ENCODE measurements at regions not wholly inside any gene's neighbourhood (a gene's known extent, or its start where the extent isn't known, plus 50 kb on each side); places are given as distances from the start of the nearest gene placed in this dataset.
A peak's percentile ranks its signal among the peaks of the same experiment; 100 is the strongest.
"Not testable (repeated sequence)": the region's sequence is repeated elsewhere in the genome, so short reads cannot be mapped to it uniquely, and the experiment has no call there.

DNA sequence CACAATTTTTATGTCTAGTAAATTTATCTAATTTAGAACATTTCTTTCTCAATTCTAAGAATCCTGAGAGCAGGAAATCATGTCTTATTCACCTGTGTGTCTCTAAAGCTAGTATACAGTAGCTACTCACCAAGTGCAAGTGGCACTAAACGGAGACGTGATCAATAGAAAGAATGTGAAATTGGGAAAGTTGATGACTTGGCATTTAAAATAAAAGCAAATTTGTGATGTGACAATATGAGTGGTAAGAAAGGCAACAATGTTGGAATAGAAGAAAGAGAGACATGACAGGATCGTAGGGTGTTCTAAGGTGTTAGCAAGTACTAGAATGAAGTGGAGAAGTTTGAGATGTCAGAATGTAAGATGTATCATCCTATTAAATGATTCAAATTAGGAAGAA lies 725.9 kb downstream of the BCKDHB start:
- H3K4me3 ChIP-seq = no peak overlapping the region
- no peak for TF ChIP-seq EZH2phosphoT487 (IDR thresholded peaks at IDR 0.05; ENCODE audit: insufficient read depth, low read depth)
- TF ChIP-seq EZH2 (IDR thresholded peaks at IDR 0.05; ENCODE audit: insufficient read depth, poor library complexity, severe bottlenecking) = no peak
- DNase-seq = no peak
- no peak overlapping the region for H2AFZ ChIP-seq
- H3K9me2 ChIP-seq (ENCODE audit: insufficient read depth) = no peaks in the 10 kb centered on the region
- no peaks in the 10 kb centered on the region for H3K36me3 ChIP-seq (ENCODE audit: low read depth)
- no peaks in the 10 kb centered on the region for H3K79me2 ChIP-seq (ENCODE audit: insufficient read depth)
- H3K4me1 ChIP-seq (ENCODE audit: insufficient read depth) = no peaks in the 10 kb centered on the region
- H4K20me1 ChIP-seq (ENCODE audit: insufficient read depth) = no peaks in the 10 kb centered on the region
- WGBS, 2 experiments (ENCODE audit: low coverage in 1 of 2, low lambda C conversion rate in 2 of 2, missing lambda C conversion rate in 2 of 2) = 80 to 87% methylated on average over 3 of the region's 3 CpGs
- H3K4me2 ChIP-seq (ENCODE audit: unreplicated experiment) = no peak overlapping the region
- H3K9ac ChIP-seq = no peak overlapping the region
- no peaks in the 10 kb centered on the region for H3F3A ChIP-seq (ENCODE audit: insufficient read depth)
- no peaks in the 10 kb centered on the region for H3K9me3 ChIP-seq (ENCODE audit: low read depth)
- no peaks in the 10 kb centered on the region for H3K27me3 ChIP-seq (replicated peaks; ENCODE audit: insufficient read depth)
- H3K27ac ChIP-seq = no peak overlapping the region
- in situ Hi-C loops (cut with MboI) = no loop called here

DNA sequence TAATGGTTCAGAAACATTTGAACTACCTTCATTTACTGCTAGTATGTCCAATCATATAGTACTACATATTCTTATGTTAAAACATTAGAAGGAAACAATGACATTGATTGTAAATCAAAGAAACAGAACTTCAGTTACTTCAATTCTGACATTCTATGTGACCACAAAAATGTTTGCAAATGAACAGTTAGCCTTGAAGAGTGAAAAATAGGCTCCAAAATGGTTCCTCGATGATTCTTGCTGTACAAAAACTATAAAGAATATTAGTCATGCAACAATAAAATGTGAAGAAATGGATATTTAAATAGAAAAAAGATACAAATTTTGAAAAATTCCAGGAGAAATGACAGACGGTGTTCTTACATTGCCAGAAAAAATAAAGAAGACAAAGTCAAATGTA lies 686.9 kb downstream of the BCKDHB start:
- H3K27me3 ChIP-seq (replicated peaks; ENCODE audit: insufficient read depth) = no peaks in the 10 kb centered on the region
- no peak for DNase-seq
- H4K20me1 ChIP-seq (ENCODE audit: insufficient read depth) = no peaks in the 10 kb centered on the region
- peaks cover 11% of the 10 kb centered on the region; the same call in 1 of the 2 replicates for H3F3A ChIP-seq (ENCODE audit: insufficient read depth)
- H2AFZ ChIP-seq = no peak overlapping the region
- no peaks in the 10 kb centered on the region for H3K79me2 ChIP-seq (ENCODE audit: insufficient read depth)
- in situ Hi-C loops (cut with MboI) = no loop called here
- H3K9me3 ChIP-seq (ENCODE audit: low read depth) = no peaks in the 10 kb centered on the region
- peaks cover 13% of the 10 kb centered on the region for H3K4me1 ChIP-seq (ENCODE audit: insufficient read depth)
- H3K4me3 ChIP-seq = no peak overlapping the region
- no peak overlapping the region for H3K27ac ChIP-seq
- H3K9me2 ChIP-seq (ENCODE audit: insufficient read depth) = no peaks in the 10 kb centered on the region
- no peaks in the 10 kb centered on the region for H3K36me3 ChIP-seq (ENCODE audit: low read depth)
- TF ChIP-seq EZH2 (IDR thresholded peaks at IDR 0.05; ENCODE audit: insufficient read depth, poor library complexity, severe bottlenecking) (no peak), EZH2phosphoT487 (IDR thresholded peaks at IDR 0.05; ENCODE audit: insufficient read depth, low read depth) (no peak)
- WGBS, 2 experiments (ENCODE audit: low coverage in 1 of 2, low lambda C conversion rate in 2 of 2, missing lambda C conversion rate in 2 of 2) = 82 to 85% methylated on average over 2 of the region's 2 CpGs
- no peak overlapping the region for H3K4me2 ChIP-seq (ENCODE audit: unreplicated experiment)
- no peak overlapping the region for H3K9ac ChIP-seq

DNA sequence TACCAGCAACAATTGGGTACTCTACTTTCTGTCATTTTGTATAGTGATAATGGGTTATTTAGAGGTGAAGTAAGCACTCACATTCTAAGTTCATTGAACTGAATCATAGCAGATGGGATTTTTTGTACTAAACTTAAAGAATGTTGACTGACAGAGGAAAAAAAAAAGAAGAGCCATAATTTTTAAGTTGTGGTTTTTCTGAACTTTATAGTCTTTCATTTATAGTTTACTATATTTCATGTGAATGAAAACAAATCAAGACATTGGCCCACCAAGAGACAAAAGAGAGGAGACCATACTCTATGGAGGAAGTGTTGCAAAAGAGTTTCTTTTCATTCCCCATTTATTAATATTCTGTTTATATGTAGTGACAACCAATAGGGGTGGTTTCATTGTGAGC lies 685.7 kb downstream of the BCKDHB start:
- Histone ChIP-seq H3K79me2 (ENCODE audit: insufficient read depth) (no peaks in the 10 kb centered on the region), H3K27me3 (replicated peaks; ENCODE audit: insufficient read depth) (no peaks in the 10 kb centered on the region), H3K4me3 (no peak overlapping the region), H4K20me1 (ENCODE audit: insufficient read depth) (no peaks in the 10 kb centered on the region), H2AFZ (no peak overlapping the region), H3K4me2 (ENCODE audit: unreplicated experiment) (no peak overlapping the region), H3K9me2 (ENCODE audit: insufficient read depth) (no peaks in the 10 kb centered on the region), H3K27ac (no peak overlapping the region), H3K9me3 (ENCODE audit: low read depth) (no peaks in the 10 kb centered on the region), H3F3A (ENCODE audit: insufficient read depth) (peaks cover 11% of the 10 kb centered on the region; the same call in 1 of the 2 replicates), H3K36me3 (ENCODE audit: low read depth) (no peaks in the 10 kb centered on the region), H3K4me1 (ENCODE audit: insufficient read depth) (peaks cover 13% of the 10 kb centered on the region), H3K9ac (no peak overlapping the region)
- in situ Hi-C loops (cut with MboI) = no loop called here
- no peak for DNase-seq
- TF ChIP-seq EZH2 (IDR thresholded peaks at IDR 0.05; ENCODE audit: insufficient read depth, poor library complexity, severe bottlenecking) = no peak
- TF ChIP-seq EZH2phosphoT487 (IDR thresholded peaks at IDR 0.05; ENCODE audit: insufficient read depth, low read depth) = no peak

DNA sequence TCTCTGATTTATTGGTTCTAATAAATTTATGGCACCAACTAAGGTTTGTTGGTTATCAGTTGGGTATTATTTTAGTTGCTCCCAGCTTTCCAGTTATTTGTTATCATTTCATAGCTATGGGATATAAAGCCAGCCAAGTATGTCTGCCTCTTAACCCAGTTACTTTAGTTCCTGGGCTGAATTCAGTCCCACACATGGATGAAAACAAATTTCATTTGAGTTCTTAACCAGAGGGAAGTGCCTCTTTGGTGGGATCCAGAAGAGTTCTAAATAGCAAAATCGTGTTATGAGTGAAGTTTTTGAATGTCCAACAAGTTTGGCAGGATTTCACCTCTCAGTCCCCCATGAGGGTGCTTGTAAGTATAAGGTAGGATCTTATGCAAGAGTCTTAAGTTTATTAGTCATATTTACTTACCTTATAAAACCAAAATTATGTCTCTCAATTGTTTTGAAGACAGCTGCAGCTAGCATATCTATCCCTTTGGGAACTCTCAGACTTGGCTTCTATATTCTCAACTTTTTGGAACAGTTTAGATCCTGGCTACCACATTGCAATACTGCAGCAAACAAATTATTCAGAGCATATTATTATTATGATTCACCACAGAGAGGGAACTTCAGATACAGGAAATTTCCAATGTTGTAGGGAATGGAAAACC lies 683.6 kb downstream of the BCKDHB start:
- Histone ChIP-seq H3K4me1 (ENCODE audit: insufficient read depth) (peaks cover 13% of the 10 kb centered on the region), H3K27me3 (replicated peaks; ENCODE audit: insufficient read depth) (no peaks in the 10 kb centered on the region), H3K9me2 (ENCODE audit: insufficient read depth) (no peaks in the 10 kb centered on the region), H4K20me1 (ENCODE audit: insufficient read depth) (no peaks in the 10 kb centered on the region), H3F3A (ENCODE audit: insufficient read depth) (peaks cover 11% of the 10 kb centered on the region; the same call in 1 of the 2 replicates), H3K4me2 (ENCODE audit: unreplicated experiment) (peak overlapping the region; percentile 31), H3K36me3 (ENCODE audit: low read depth) (no peaks in the 10 kb centered on the region), H3K4me3 (peak overlapping the region; percentile 19; the same call in 1 of the 2 replicates), H3K27ac (peak overlapping the region; percentile 12; the same call in 1 of the 2 replicates), H2AFZ (peak overlapping the region; percentile 23), H3K79me2 (ENCODE audit: insufficient read depth) (no peaks in the 10 kb centered on the region), H3K9me3 (ENCODE audit: low read depth) (no peaks in the 10 kb centered on the region), H3K9ac (no peak overlapping the region)
- no peak for TF ChIP-seq EZH2phosphoT487 (IDR thresholded peaks at IDR 0.05; ENCODE audit: insufficient read depth, low read depth)
- no peak for TF ChIP-seq EZH2 (IDR thresholded peaks at IDR 0.05; ENCODE audit: insufficient read depth, poor library complexity, severe bottlenecking)
- DNase-seq = peak; percentile 54
- in situ Hi-C loops (cut with MboI) = no loop called here
- WGBS, 2 experiments (ENCODE audit: low coverage in 1 of 2, low lambda C conversion rate in 2 of 2, missing lambda C conversion rate in 2 of 2) = 0 to 3% methylated on average over 1 of the region's 1 CpG

DNA sequence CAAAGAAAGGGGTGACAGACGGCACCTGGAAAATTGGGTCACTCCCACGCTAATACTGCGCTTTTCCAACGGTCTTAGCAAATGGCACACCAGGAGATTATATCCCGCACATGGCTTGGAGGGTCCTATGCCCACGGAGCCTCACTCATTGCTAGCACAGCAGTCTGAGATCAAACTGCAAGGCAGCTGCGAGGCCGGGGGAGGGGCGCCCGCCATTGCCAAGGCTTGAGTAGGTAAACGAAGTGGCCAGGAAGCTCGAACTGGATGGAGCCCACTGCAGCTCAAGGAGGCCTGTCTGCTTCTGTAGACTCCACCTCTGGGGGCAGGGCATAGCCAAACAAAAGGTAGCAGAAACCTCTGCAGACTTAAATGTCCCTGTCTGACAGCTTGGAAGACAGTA lies 676.8 kb downstream of the BCKDHB start:
- H3F3A ChIP-seq (ENCODE audit: insufficient read depth); H3K9me2 ChIP-seq (ENCODE audit: insufficient read depth); H3K4me2 ChIP-seq (ENCODE audit: unreplicated experiment); H2AFZ ChIP-seq; H3K4me1 ChIP-seq (ENCODE audit: insufficient read depth); H3K79me2 ChIP-seq (ENCODE audit: insufficient read depth); in situ Hi-C loops (cut with MboI); H3K27ac ChIP-seq; H3K36me3 ChIP-seq (ENCODE audit: low read depth); H3K27me3 ChIP-seq (replicated peaks; ENCODE audit: insufficient read depth); H4K20me1 ChIP-seq (ENCODE audit: insufficient read depth); H3K4me3 ChIP-seq; H3K9me3 ChIP-seq (ENCODE audit: low read depth); H3K9ac ChIP-seq; DNase-seq: not testable (repeated sequence)
- 84 to 89% methylated on average over 12 of the region's 12 CpGs for WGBS, 2 experiments (ENCODE audit: low coverage in 1 of 2, low lambda C conversion rate in 2 of 2, missing lambda C conversion rate in 2 of 2)

Data from GM23248 (cell line).